ENCODE measurements at regions not wholly inside any gene's neighbourhood (a gene's known extent, or its start where the extent isn't known, plus 50 kb on each side); places are given as distances from the start of the nearest gene placed in this dataset.

DNA sequence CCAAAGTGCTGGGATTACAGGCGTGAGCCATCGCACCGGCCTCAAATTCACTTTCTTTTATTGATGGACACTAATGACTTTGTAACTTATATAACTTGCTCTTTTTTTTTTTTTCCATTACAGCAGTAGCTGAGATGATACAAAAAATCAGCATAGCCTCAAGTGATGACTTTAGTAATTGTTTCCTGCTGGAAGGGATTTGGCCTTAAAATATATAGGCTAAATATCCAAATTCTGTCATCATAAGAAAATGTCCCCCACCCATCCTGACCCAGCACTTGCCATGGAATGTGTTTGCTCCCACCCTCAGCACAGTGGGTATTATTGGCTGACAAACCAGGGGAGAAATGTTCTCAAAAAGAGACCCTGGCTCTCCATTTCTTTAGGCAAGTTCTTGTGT is 1264.1 kb upstream of the AUTS2 start:
- no peaks in the 10 kb centered on the region for H3K4me1 ChIP-seq (ENCODE audit: insufficient read depth, low read length)
- H3K4me3 ChIP-seq (ENCODE audit: insufficient read depth, low read length) = no peak overlapping the region
- TF ChIP-seq, protein P1, sequence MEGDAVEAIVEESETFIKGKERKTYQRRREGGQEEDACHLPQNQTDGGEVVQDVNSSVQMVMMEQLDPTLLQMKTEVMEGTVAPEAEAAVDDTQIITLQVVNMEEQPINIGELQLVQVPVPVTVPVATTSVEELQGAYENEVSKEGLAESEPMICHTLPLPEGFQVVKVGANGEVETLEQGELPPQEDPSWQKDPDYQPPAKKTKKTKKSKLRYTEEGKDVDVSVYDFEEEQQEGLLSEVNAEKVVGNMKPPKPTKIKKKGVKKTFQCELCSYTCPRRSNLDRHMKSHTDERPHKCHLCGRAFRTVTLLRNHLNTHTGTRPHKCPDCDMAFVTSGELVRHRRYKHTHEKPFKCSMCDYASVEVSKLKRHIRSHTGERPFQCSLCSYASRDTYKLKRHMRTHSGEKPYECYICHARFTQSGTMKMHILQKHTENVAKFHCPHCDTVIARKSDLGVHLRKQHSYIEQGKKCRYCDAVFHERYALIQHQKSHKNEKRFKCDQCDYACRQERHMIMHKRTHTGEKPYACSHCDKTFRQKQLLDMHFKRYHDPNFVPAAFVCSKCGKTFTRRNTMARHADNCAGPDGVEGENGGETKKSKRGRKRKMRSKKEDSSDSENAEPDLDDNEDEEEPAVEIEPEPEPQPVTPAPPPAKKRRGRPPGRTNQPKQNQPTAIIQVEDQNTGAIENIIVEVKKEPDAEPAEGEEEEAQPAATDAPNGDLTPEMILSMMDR (IDR thresholded peaks at IDR 0.05; ENCODE audit: extremely low read depth, low read depth, low read length) = no peak

DNA sequence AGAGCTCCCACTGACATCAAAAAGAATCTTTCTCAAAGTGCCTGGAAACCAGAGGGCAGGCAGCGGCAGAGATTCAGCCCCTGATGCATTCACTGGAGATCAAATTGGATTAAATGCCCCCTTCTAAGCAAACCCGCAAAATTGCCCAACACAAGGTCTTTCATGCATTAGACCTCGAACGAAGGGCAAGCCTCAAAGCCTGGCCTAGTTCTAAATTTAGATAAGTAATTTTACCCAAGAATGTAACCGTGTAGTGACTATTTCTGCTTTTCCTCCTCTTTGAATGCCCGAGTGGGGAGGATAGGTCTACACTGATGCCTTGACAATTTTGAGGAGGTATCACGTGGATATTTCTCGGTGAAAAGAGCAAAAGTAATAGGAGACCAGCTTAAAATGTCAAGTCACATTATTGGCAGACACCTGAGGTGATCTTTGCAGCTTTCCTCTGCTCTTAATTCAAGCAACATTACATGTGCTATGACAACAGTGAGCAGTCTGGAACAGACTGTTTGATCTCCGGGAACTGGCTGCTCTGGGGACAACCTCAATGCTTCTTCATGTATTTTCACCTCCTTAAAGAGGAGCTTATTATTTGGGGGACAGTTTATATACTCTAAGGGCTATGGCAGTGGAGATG is 1263.5 kb upstream of the AUTS2 start:
- H3K4me2 ChIP-seq (ENCODE audit: insufficient read depth, low read length) = no peak overlapping the region
- H3K4me3 ChIP-seq (ENCODE audit: insufficient read depth, low read length) = no peak overlapping the region
- H3K27me3 ChIP-seq (ENCODE audit: insufficient read depth, low read length) = no peaks in the 10 kb centered on the region
- H3K4me1 ChIP-seq (ENCODE audit: insufficient read depth, low read length) = no peaks in the 10 kb centered on the region
- peaks cover 4% of the 10 kb centered on the region for H3K9me3 ChIP-seq (ENCODE audit: low read depth, low read length)
- no peak overlapping the region for H2AFZ ChIP-seq (ENCODE audit: low read length)
- no peaks in the 10 kb centered on the region for H3K79me2 ChIP-seq (ENCODE audit: insufficient read depth, low read length)
- TF ChIP-seq, protein P1 (IDR thresholded peaks at IDR 0.05; ENCODE audit: extremely low read depth, low read depth, low read length) = no peak
- no peak overlapping the region for H3K27ac ChIP-seq (ENCODE audit: low read depth, low read length)
- DNase-seq (ENCODE audit: insufficient read length, low spot score, missing footprints) = no peak
- no peaks in the 10 kb centered on the region for H4K20me1 ChIP-seq (ENCODE audit: insufficient read depth, low read length)
- no peaks in the 10 kb centered on the region for H3K36me3 ChIP-seq (ENCODE audit: insufficient read depth, low read length)

More for the DNA sequence above, 1264.1 kb upstream of the AUTS2 start:
- Histone ChIP-seq H3K9me3 (ENCODE audit: low read depth, low read length) (peaks cover 4% of the 10 kb centered on the region), H3K36me3 (ENCODE audit: insufficient read depth, low read length) (no peaks in the 10 kb centered on the region), H4K20me1 (ENCODE audit: insufficient read depth, low read length) (no peaks in the 10 kb centered on the region), H3K27me3 (ENCODE audit: insufficient read depth, low read length) (no peaks in the 10 kb centered on the region), H3K79me2 (ENCODE audit: insufficient read depth, low read length) (no peaks in the 10 kb centered on the region), H3K4me2 (ENCODE audit: insufficient read depth, low read length) (no peak overlapping the region), H2AFZ (ENCODE audit: low read length) (no peak overlapping the region), H3K27ac (ENCODE audit: low read depth, low read length) (no peak overlapping the region)
- no peak for DNase-seq (ENCODE audit: insufficient read length, low spot score, missing footprints)

DNA sequence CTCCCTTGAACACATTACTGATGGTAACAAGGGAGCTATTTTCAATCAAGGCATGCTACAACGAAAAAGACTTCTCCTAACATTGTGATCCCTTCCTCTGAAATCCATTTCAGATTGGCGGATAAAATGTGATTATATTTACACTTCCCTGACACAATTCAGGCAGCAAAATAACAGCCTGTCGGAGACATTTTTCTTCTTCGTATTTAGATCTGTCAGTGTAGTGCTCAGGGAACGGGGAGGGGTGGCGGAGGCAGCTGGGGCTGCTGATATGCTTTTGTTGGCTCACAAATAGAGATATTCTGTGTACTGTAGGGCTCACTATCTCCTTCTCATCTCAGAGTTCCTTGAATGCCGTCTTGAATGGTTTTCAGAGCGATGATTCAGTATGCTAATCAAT is 1261.7 kb upstream of the AUTS2 start:
- Histone ChIP-seq H4K20me1 (ENCODE audit: insufficient read depth, low read length) (no peaks in the 10 kb centered on the region), H3K4me1 (ENCODE audit: insufficient read depth, low read length) (no peaks in the 10 kb centered on the region), H3K27ac (ENCODE audit: low read depth, low read length) (no peak overlapping the region), H3K4me2 (ENCODE audit: insufficient read depth, low read length) (no peak overlapping the region), H3K4me3 (ENCODE audit: insufficient read depth, low read length) (no peak overlapping the region), H2AFZ (ENCODE audit: low read length) (no peak overlapping the region), H3K9me3 (ENCODE audit: low read depth, low read length) (no peaks in the 10 kb centered on the region), H3K79me2 (ENCODE audit: insufficient read depth, low read length) (no peaks in the 10 kb centered on the region), H3K27me3 (ENCODE audit: insufficient read depth, low read length) (no peaks in the 10 kb centered on the region), H3K36me3 (ENCODE audit: insufficient read depth, low read length) (no peaks in the 10 kb centered on the region)
- TF ChIP-seq, protein P1 (IDR thresholded peaks at IDR 0.05; ENCODE audit: extremely low read depth, low read depth, low read length) = no peak
- DNase-seq (ENCODE audit: insufficient read length, low spot score, missing footprints) = no peak

DNA sequence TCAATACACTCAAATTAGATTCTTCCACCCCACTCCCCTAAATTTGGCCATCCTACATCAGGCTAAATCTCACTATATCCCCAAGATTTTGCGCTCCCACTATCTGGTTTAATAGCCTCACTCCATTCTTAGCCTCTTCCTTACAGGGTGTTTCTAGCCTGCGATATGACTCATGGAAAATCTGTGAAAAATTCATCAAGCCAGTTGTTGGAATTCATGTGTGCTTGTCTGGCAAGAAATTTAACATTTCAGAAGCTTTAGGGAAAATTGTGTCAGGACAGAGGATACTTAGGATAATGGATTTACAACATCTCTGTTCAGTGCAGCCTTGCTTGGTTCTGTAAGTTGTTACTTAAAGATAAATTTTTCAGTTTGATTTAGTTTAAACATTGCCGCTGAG is 1249.9 kb upstream of the AUTS2 start:
- H3K4me1 ChIP-seq (ENCODE audit: insufficient read depth, low read length) = no peaks in the 10 kb centered on the region
- no peaks in the 10 kb centered on the region for H3K36me3 ChIP-seq (ENCODE audit: insufficient read depth, low read length)
- no peaks in the 10 kb centered on the region for H4K20me1 ChIP-seq (ENCODE audit: insufficient read depth, low read length)
- H3K27ac ChIP-seq (ENCODE audit: low read depth, low read length) = no peak overlapping the region
- H3K27me3 ChIP-seq (ENCODE audit: insufficient read depth, low read length) = no peaks in the 10 kb centered on the region
- DNase-seq (ENCODE audit: insufficient read length, low spot score, missing footprints) = no peak
- no peaks in the 10 kb centered on the region for H3K9me3 ChIP-seq (ENCODE audit: low read depth, low read length)
- H3K4me3 ChIP-seq (ENCODE audit: insufficient read depth, low read length) = no peak overlapping the region
- no peak overlapping the region for H2AFZ ChIP-seq (ENCODE audit: low read length)
- no peak overlapping the region for H3K4me2 ChIP-seq (ENCODE audit: insufficient read depth, low read length)
- TF ChIP-seq, protein P1 (IDR thresholded peaks at IDR 0.05; ENCODE audit: extremely low read depth, low read depth, low read length) = no peak
- H3K79me2 ChIP-seq (ENCODE audit: insufficient read depth, low read length) = no peaks in the 10 kb centered on the region

Measured in osteoblast (primary cell).